Fibroblast of peridontal ligament (primary cell): ENCODE measurements at regions not wholly inside any gene's neighbourhood (a gene's known extent, or its start where the extent isn't known, plus 50 kb on each side); places are given as distances from the start of the nearest gene placed in this dataset.

Source experiments
- DNase-seq: peaks from one replicate; pipeline ENCODE4 v3.0.0-alpha.2; 2010; ENCODE audit errors: extremely low read depth

- no peak for DNase-seq
Observed at GRCh38 chr10:105387971-105388370, 746.9 kb downstream of the SORCS3 start.

GRCh38 chr10:105383978-105384377 lies 742.9 kb downstream of the SORCS3 start:
- DNase-seq: no peak

GRCh38 chr10:105370692-105371091 lies 729.6 kb downstream of the SORCS3 start:
- DNase-seq: no peak

DNA sequence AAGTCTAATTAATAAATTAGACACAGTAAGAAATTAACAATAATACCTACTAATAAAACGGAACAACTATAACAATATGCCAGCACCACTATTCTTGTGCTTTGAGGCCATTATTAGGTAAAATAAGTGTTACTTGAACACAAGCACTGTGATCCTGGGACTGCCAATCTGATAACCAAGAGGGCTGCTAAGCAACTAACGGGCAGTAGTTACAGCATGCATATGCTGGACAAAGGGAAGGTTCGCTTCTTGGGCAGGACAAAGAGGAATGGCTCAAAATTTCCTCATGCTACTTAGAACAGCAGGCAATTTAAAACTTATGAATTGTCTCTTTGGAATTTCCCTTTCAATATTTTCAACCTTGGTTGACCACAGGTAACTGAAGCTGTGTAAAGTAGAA lies 718.6 kb downstream of the SORCS3 start:
- no peak for DNase-seq

GRCh38 chr10:105358911-105359310 lies 717.8 kb downstream of the SORCS3 start:
- no peak for DNase-seq

- no peak for DNase-seq
Observed at GRCh38 chr10:105356626-105357025, 715.5 kb downstream of the SORCS3 start.

DNA sequence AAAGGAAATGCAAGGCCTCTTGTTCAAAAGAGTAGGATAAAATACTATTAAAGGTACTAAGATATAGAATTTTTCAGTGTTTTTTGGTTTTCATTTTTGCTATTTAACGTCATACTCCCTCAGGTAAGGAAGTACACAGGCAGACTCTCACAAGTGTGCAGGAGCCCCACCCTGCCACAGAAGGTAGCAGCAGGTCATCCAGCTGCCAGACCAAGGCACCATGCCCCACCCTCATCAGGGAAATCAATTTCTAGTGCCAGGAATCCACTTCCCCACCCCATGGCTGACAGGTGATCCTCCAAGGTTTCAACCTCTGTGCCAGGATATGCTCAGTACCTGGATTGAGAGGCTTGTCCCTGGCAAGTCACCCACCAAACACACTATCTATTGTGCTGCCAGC lies 712.9 kb downstream of the SORCS3 start:
- DNase-seq: no peak

DNA sequence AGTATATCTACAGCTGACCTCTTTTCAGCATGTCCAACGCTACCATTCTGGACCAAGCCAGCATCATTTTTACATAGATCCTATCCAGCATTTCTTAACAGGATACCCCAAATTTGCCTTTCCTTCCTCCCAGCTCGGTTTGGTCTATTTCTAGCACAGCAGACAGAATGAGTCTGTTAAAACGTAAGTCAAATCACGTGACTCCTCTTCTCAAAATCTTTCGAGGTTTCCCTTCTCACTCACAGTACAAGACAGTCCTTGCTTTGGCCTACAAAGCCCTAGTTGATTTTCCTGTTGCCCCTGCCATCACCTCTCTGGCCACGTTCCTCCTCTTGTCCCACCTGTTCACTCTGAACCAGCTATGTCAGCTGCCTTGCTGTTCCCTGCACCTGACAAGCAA lies 711.7 kb downstream of the SORCS3 start:
- DNase-seq: no peak

DNA sequence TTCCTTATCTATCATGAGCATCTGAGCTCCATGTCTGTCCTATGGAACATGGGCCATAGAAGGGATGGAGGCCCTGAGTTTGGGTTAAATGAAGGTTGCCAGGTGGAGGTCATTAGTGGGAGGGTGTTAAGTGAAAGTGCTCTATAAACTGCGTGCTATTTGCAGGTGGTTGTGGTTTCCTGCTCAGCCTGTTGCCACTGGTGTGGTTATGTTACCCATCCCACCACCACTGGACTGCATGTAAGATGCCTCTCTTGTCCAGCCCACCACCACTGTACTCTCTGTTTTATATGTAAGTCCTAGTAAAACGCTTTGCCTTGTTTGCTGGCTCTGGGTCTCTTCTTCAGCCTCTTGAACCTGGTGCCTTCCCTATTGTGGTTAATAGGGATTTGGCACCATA lies 711.2 kb downstream of the SORCS3 start:
- no peak for DNase-seq

GRCh38 chr10:105351187-105351586 lies 710.1 kb downstream of the SORCS3 start:
- no peak for DNase-seq

DNA sequence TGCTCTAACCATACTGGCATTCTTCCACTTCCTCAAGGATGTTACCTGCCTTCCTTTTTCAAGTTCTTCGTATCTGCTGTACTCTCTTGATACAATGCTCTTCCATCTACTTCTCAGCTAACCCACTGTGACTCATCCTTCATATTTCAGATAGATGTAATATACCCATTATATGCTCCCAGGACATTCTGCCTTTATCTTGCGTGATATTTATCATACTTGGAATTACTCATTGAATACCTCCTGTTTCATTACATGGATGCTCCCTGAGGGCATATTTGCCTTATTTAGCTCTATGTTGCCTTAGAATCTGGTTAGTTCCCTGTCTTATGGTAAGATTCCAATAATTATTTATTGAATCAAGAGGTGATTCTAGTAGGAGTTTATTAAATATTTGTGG lies 706.4 kb downstream of the SORCS3 start:
- no peak for DNase-seq

DNA sequence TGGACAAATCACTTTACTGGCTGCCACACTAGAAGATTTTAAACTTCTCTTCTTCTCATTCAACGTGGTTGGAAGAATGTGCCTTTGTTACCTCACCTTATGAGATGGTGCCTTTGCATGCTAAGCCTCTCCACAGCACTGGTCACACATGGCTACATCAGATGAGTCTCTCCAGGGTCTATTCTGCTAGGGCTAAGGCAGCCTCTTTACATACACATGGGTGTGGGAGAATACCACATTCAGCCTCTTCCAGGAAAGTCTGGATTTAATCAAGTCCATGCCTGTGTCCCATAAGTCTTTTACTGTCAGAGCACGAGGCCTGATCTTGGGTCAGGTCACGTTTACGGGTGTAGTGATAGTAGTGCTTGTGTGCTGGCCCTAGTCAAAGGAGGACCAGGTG lies 701.5 kb downstream of the SORCS3 start:
- no peak for DNase-seq

- DNase-seq: no peak
Observed at GRCh38 chr10:105339669-105340068, 698.6 kb downstream of the SORCS3 start.

- DNase-seq: no peak
Observed at GRCh38 chr10:105328503-105329133, 687.5 kb downstream of the SORCS3 start.
